HG03439 (cell line): ENCODE measurements at regions not wholly inside any gene's neighbourhood (a gene's known extent, or its start where the extent isn't known, plus 50 kb on each side); places are given as distances from the start of the nearest gene placed in this dataset.

Experiments
- ATAC-seq: cut with Tn5 transposase; IDR thresholded peaks from one replicate; pipeline ENCODE4 v1.9.1; 2021; ENCODE audit warnings: mild to moderate bottlenecking, moderate library complexity; ENCODE audit not compliant: unreplicated experiment

DNA sequence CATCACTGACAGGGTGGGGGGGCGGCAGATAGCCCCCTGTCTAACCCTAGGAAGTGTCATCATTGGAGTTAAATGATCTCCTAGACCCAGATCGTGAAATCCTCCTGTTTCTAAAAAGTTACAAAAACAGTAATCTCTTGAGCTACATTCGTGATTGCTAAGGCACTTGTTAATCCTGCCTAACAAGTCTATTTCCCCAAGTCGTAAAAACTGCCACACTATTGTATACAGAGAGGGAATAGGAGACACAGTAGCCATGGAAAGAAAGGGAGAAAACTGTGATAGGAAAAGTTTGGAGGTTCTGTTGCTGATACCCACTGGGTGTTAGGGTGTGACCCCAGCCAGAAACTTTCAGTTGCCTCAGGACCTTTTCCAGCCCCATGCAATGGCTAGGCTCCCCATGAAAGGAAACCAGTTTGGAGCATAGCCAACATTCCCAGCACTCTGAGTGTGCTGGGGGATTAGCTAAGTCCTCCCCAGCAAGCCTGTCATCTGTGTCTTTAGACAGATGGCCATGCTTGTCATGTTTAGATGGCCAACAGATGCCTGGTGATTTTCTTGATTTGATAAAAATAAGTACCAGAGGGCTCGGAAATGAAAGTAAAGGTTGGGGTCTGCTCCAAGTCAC is 63.3 kb upstream of the ANXA10 start:
- ATAC-seq = no peak

DNA sequence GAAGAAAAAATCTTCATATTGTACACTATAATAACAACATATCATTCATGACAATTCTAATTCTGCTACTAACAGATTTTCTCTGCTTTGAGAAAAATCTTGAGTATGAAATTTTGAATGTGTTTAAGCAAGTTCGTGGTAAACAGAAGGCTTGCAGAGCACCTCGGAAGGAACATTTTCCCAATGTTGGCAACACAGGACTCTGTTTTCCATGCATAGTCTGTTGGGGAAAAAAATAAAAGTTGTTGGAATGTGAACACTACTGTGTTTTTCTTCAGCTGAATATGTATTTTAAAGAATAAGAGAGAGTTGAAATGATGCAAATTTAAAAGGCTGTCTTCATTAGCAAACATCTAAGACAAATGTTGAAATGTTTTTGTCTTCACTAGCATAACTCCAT is 54.7 kb upstream of the ANXA10 start:
- ATAC-seq = no peak

DNA sequence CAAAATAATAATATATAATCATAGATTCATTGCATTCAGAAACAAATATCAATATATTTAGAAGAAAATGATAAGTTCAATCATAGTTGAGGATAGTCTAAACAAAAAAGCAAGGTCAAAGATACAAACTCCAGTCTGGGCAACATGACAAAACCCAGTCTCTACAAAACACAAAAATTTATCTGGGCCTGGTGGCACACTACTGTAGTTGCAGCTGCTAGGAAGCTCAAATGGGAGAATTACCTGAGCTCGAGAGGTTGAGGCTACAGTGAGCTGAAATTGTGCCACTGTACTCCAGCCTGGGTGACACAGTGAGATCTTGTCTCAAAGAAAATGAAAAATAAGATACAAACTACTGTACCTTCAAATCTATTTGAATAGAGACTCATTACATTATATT is 52.7 kb upstream of the ANXA10 start:
- ATAC-seq = no peak
